WTC11 (cell line): ENCODE measurements at regions not wholly inside any gene's neighbourhood (a gene's known extent, or its start where the extent isn't known, plus 50 kb on each side); places are given as distances from the start of the nearest gene placed in this dataset.

ENCODE experiments used
- CBFB ChIP-seq: sonication (generic); formaldehyde crosslinking; IDR thresholded peaks from 2 replicates; pipeline ENCODE4 v1.8.1; 2022; ENCODE audit warnings: mild to moderate bottlenecking, low read depth, missing genetic modification reagents
- JUN ChIP-seq: sonication (generic); formaldehyde crosslinking; IDR thresholded peaks from 2 replicates; pipeline ENCODE4 v1.8.0; 2023; ENCODE audit warnings: mild to moderate bottlenecking, missing genetic modification reagents
- NR1H2 ChIP-seq: sonication (generic); formaldehyde crosslinking; IDR thresholded peaks from 2 replicates; pipeline ENCODE4 v1.9.0; 2021; ENCODE audit warnings: mild to moderate bottlenecking, moderate library complexity, missing genetic modification reagents
- RORB ChIP-seq: fragments of 250-450 bp; sonication (Bioruptor Pico); IDR thresholded peaks from 2 replicates; pipeline ENCODE4 v1.9.0; 2021; ENCODE audit warnings: mild to moderate bottlenecking
- SMAD4 ChIP-seq: sonication (generic); formaldehyde crosslinking; IDR thresholded peaks from 2 replicates; pipeline ENCODE4 v1.8.0; 2022; ENCODE audit warnings: mild to moderate bottlenecking, missing genetic modification reagents
- TF ChIP-seq, protein P1 (sequence below): sonication (generic); formaldehyde crosslinking; IDR thresholded peaks from 2 replicates; pipeline ENCODE4 v1.8.0; 2022; ENCODE audit warnings: mild to moderate bottlenecking, missing genetic modification reagents
- TF ChIP-seq, protein P2 (sequence below): fragments of 200-600 bp; IDR thresholded peaks from 2 replicates; pipeline ENCODE4 v1.8.0; 2022; ENCODE audit warnings: antibody characterized with exemption
- TF ChIP-seq, protein P3 (sequence below): sonication (generic); formaldehyde crosslinking; IDR thresholded peaks from 2 replicates; pipeline ENCODE4 v1.8.1; 2023; ENCODE audit warnings: mild to moderate bottlenecking, missing genetic modification reagents, borderline replicate concordance
- TF ChIP-seq, protein P4 (sequence below): sonication (generic); formaldehyde crosslinking; IDR thresholded peaks from 2 replicates; pipeline ENCODE4 v1.8.0; 2022; ENCODE audit warnings: mild to moderate bottlenecking, missing genetic modification reagents
- TF ChIP-seq, protein P5 (sequence below): sonication (generic); formaldehyde crosslinking; IDR thresholded peaks from 2 replicates; pipeline ENCODE4 v1.8.0; 2023; ENCODE audit warnings: mild to moderate bottlenecking, missing genetic modification reagents
- TF ChIP-seq, protein P6 (sequence below): sonication (generic); formaldehyde crosslinking; conservative IDR thresholded peaks from 2 replicates; pipeline ENCODE4 v1.8.1; 2022; ENCODE audit warnings: mild to moderate bottlenecking, missing genetic modification reagents

DNA sequence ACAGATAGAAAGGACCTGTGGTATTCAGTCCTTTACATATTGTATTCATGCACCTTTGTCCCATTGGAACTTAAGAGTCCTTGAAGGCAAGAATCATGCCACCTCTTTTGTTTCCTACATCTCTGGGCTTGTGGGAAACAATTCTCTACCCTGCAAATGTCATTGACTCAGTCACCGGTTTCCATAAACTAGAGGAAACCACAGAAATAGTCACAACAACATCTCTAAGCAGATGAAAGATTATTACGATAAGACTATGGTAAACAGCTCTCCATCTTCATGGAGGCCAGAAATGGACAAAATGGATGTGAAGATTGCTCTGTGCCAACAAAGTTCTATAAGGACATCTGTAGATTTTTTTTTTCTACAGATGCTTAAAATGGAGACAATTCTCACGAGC lies 165.5 kb downstream of the PIK3R1 start:
- TF ChIP-seq JUN: no peak
- TF ChIP-seq, protein P1, sequence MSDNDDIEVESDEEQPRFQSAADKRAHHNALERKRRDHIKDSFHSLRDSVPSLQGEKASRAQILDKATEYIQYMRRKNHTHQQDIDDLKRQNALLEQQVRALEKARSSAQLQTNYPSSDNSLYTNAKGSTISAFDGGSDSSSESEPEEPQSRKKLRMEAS (CRISPR knock-in tag): no peak
- TF ChIP-seq CBFB (CRISPR knock-in tag): no peak
- TF ChIP-seq, protein P2, sequence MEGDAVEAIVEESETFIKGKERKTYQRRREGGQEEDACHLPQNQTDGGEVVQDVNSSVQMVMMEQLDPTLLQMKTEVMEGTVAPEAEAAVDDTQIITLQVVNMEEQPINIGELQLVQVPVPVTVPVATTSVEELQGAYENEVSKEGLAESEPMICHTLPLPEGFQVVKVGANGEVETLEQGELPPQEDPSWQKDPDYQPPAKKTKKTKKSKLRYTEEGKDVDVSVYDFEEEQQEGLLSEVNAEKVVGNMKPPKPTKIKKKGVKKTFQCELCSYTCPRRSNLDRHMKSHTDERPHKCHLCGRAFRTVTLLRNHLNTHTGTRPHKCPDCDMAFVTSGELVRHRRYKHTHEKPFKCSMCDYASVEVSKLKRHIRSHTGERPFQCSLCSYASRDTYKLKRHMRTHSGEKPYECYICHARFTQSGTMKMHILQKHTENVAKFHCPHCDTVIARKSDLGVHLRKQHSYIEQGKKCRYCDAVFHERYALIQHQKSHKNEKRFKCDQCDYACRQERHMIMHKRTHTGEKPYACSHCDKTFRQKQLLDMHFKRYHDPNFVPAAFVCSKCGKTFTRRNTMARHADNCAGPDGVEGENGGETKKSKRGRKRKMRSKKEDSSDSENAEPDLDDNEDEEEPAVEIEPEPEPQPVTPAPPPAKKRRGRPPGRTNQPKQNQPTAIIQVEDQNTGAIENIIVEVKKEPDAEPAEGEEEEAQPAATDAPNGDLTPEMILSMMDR: no peak
- no peak for TF ChIP-seq RORB (CRISPR knock-in tag)
- TF ChIP-seq, protein P3, sequence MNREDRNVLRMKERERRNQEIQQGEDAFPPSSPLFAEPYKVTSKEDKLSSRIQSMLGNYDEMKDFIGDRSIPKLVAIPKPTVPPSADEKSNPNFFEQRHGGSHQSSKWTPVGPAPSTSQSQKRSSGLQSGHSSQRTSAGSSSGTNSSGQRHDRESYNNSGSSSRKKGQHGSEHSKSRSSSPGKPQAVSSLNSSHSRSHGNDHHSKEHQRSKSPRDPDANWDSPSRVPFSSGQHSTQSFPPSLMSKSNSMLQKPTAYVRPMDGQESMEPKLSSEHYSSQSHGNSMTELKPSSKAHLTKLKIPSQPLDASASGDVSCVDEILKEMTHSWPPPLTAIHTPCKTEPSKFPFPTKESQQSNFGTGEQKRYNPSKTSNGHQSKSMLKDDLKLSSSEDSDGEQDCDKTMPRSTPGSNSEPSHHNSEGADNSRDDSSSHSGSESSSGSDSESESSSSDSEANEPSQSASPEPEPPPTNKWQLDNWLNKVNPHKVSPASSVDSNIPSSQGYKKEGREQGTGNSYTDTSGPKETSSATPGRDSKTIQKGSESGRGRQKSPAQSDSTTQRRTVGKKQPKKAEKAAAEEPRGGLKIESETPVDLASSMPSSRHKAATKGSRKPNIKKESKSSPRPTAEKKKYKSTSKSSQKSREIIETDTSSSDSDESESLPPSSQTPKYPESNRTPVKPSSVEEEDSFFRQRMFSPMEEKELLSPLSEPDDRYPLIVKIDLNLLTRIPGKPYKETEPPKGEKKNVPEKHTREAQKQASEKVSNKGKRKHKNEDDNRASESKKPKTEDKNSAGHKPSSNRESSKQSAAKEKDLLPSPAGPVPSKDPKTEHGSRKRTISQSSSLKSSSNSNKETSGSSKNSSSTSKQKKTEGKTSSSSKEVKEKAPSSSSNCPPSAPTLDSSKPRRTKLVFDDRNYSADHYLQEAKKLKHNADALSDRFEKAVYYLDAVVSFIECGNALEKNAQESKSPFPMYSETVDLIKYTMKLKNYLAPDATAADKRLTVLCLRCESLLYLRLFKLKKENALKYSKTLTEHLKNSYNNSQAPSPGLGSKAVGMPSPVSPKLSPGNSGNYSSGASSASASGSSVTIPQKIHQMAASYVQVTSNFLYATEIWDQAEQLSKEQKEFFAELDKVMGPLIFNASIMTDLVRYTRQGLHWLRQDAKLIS (CRISPR knock-in tag): no peak
- TF ChIP-seq, protein P4, sequence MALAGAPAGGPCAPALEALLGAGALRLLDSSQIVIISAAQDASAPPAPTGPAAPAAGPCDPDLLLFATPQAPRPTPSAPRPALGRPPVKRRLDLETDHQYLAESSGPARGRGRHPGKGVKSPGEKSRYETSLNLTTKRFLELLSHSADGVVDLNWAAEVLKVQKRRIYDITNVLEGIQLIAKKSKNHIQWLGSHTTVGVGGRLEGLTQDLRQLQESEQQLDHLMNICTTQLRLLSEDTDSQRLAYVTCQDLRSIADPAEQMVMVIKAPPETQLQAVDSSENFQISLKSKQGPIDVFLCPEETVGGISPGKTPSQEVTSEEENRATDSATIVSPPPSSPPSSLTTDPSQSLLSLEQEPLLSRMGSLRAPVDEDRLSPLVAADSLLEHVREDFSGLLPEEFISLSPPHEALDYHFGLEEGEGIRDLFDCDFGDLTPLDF: no peak
- TF ChIP-seq, protein P5, sequence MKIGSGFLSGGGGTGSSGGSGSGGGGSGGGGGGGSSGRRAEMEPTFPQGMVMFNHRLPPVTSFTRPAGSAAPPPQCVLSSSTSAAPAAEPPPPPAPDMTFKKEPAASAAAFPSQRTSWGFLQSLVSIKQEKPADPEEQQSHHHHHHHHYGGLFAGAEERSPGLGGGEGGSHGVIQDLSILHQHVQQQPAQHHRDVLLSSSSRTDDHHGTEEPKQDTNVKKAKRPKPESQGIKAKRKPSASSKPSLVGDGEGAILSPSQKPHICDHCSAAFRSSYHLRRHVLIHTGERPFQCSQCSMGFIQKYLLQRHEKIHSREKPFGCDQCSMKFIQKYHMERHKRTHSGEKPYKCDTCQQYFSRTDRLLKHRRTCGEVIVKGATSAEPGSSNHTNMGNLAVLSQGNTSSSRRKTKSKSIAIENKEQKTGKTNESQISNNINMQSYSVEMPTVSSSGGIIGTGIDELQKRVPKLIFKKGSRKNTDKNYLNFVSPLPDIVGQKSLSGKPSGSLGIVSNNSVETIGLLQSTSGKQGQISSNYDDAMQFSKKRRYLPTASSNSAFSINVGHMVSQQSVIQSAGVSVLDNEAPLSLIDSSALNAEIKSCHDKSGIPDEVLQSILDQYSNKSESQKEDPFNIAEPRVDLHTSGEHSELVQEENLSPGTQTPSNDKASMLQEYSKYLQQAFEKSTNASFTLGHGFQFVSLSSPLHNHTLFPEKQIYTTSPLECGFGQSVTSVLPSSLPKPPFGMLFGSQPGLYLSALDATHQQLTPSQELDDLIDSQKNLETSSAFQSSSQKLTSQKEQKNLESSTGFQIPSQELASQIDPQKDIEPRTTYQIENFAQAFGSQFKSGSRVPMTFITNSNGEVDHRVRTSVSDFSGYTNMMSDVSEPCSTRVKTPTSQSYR (CRISPR knock-in tag): no peak
- TF ChIP-seq, protein P6, sequence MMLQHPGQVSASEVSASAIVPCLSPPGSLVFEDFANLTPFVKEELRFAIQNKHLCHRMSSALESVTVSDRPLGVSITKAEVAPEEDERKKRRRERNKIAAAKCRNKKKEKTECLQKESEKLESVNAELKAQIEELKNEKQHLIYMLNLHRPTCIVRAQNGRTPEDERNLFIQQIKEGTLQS (CRISPR knock-in tag): no peak
- TF ChIP-seq NR1H2 (CRISPR knock-in tag): no peak
- no peak for TF ChIP-seq SMAD4 (CRISPR knock-in tag)
